Activated CD4-positive, CD25-positive, alpha-beta regulatory T cell (primary cell): ENCODE measurements at regions not wholly inside any gene's neighbourhood (a gene's known extent, or its start where the extent isn't known, plus 50 kb on each side); places are given as distances from the start of the nearest gene placed in this dataset.

Experiments
- DNase-seq, 4 experiments: peaks; one replicate each; lab custom pipeline; 2025; lab: John Stamatoyannopoulos, UW

DNA sequence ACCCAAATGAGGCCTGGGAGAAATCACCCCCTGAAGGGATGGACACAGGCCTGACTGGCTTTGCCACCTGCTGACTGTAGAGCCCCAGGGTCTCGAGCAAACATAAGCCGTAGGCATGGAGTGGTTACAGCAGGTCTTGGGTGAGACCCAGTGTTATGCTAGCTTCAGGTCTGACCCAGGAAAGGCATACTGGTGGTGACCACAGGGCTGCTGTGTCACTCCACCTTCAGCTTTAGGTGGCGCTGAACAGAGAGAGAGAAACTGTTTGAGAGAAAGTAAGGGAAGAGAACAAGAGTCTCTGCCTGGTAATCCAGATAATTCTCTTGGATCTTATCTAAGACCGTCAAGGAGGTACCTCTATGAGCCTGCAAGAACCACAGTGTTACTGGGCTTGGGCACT lies 1544.2 kb upstream of the TMEFF2 start:
- no peak for DNase-seq

DNA sequence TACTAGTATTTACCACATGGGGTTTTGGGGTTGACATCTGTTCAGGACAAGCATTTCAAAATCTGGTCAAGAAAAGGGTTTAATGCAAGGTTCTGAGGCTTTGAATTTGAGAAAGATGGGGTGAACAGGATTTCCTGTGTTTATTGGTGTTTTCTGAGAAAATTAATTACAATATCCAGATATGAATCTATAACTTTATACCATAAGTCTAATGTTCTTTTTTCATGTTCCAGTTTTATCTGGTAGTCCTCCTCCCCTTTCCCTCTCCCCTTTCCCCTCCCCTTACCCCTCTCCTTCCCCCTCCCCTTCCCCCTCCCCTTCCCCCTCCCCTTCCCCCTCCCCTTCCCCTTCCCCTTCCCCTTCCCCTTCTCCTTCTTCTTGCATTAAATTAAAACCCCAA lies 1518.2 kb upstream of the TMEFF2 start:
- no peak for DNase-seq

DNA sequence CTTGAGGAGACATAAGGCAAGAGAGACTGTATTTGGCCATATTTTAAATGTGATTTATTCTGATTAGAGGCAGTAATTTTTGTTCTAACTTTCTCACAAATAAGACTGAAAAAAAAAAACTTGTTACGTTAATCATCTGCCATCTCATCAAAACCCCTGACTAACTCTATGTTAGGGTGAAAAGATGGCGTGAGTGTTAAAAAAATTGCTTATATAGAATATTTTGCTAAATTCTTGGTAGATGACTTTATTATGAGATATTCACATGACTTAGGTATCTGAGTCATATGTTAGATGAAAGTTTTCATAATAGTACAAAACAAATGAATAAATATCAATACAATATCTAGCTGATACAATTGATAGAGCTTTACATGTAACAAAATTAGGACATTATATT lies 1508.7 kb upstream of the TMEFF2 start:
- no peak for DNase-seq

DNA sequence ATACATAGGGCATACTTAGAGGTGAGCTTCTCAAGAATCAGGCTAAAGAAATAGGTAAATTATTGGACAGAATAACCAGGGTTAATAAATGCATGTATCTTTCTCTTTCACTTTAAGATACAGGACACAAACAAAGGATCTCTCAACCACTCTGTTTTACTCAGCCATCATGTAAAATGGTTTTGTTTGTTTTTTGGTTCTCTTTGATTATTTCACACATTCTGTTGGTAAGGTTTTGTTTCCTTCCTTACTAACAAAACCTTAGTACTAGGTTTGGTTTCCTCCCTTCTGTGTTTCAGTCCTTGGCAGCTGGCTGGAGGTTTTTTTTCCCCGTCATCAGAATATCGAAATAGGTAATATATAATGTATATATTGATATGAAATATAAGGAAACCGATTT lies 1506.8 kb upstream of the TMEFF2 start:
- no peak for DNase-seq

DNA sequence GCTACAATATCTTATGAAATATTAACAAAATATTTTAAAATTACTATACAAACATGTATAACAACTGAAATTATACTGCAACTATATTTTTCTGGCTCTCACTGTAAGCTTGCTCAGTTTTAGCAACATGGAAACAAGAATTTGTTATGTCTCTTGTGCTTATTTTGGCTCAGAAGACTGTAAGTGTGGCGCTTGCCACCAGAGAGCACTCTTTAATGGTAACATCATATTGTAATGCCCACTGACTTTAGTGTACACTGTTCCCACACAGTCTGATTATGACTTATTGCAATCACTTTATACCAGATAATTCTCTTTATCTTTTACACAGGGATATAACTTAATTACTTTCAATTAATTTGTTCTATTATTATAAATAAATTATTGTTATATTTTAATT lies 1500.6 kb upstream of the TMEFF2 start:
- DNase-seq = no peak

DNA sequence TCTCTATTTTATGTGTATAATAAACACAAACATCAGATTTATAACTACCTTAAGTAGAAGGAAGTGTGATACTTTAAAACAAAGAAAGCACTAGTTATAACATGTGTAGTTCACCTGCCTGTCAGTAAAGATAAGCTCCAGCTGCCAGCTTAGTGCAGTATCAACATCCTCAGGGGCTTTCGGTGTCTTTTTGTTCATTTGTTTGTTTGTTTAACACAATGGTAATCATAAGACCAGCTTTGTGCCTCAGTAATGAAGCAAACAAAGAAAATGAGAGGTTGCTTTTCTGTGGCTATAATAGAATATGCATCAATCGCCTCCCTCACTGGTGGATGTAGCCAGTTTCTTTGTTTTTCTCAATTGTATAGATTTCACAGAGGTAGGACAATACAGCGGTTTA lies 1499.0 kb upstream of the TMEFF2 start:
- DNase-seq = no peak

DNA sequence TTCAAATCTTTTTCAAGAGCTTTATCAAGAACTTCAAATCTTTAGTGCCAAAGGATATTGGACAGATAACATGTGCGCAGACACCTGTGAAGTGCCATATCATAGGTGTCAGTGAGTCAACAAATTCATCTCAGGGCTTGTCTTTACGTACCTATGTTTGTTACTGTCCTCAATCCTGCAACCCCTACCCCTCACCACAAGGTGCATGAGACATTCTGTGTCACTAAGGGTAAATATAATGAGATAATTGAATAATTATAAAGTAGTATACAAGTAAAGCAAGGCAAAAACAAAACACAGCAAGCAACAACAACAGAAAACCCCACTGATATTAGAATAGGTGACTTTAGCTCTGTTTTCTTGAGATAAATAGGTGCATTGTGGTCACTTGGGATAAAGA lies 1495.8 kb upstream of the TMEFF2 start:
- no peak for DNase-seq

DNA sequence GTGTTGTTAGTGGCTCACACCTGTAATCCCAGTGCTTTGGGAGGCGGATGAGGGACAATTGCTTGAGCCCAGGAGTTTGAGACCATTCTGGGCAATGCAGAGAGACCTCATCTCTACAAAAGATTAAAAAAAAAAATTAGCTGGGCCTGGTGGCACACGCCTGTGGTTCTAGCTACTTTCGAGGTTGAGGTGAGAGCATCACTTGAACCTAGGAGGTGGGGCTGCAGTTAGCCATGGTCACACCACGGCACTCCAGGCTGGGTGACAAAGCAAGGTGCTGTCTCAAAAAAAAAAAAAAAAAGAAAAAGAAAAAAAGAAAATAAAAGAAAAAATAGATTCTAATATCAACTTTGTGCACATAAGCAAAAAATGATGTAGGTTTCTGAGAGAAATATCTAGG lies 1492.5 kb upstream of the TMEFF2 start:
- no peak for DNase-seq

DNA sequence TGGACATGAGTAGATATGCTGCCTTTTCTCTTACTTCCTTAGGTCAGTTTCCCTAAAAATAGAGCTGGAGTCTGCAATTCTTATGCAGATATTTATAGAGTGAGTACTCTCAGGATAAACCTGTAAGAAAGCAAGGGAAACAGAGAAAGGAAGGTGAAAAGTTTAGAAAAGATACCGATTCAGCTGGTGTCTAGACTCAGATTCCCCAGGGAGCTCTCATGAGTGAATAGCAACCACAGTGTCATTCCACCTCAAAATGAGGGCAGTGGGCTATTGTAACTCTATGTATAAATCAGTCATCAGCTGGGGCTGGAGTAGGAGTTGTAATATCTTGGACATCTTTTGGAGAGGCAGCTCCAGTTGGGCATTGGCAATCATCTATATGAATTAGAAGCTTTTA lies 1485.1 kb upstream of the TMEFF2 start:
- no peak for DNase-seq

DNA sequence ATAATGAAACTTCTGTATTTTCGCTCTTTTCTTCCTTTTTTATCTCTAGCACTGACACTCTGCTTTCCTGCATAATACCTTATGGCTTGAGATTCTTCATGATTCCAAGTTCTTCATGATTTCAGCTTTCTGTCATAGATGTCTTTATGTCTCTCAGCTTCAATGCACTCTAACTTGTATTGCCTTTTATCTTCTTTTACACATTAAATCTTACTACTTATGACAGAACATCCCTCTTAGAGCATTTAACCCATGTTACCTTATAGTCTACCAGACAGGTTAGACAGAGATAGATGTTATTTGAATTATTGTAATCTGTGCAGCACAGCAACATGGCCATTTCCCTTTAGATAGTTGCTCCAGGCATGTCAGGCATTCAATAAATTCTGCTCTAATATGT lies 1475.7 kb upstream of the TMEFF2 start:
- DNase-seq = no peak

DNA sequence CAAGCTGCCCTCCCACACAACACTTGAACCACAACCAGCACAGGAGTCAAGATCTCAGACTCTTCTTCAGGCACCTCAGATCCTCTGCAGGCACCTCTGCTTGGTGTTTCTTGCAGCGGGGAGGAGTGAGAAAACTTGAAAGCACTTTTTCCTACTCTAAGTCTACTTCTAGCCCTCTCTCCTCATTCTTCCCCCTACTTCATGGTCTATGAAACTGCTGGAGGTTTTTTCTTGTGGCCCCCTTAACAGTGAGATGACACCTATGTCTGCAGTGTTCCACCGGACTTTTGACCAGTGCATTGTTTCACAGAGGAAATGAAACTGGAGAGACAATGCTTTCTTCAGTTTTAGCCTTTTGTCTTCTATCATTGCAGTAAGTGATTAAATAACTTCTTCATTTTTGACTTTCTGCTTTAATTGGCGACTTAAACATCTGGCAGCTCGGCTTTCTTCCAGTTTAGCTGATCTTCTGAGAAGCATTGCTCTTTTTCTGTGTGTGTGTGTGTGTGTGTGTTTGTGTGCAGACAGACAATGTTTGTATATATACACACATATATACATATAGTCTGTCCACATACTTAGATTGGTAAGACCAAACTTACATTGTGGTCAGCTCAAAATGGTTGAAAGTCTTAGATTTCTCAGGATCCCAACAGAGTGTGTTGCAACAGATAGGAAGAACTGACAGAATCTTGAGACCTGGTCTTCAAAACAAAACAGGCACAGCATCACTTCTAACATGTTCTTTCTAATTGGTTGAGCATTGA lies 1474.0 kb upstream of the TMEFF2 start:
- DNase-seq = no peak

DNA sequence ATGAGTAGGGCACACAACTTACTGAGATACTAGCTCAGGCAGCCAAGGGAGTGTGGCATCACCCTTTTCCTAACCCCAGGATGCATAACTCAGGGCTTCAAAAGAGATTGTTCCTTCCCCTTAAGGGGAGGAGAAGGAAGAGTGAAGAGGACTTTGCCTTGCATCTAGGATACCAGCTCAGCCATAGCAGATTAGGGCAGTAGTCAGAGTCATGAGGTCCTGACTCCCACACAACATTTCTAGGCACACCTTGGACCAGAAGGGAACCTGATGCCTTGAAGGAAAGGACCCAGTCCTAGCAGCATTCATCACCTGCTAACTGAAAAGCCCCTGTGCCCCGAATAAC lies 1433.2 kb upstream of the TMEFF2 start:
- no peak for DNase-seq

DNA sequence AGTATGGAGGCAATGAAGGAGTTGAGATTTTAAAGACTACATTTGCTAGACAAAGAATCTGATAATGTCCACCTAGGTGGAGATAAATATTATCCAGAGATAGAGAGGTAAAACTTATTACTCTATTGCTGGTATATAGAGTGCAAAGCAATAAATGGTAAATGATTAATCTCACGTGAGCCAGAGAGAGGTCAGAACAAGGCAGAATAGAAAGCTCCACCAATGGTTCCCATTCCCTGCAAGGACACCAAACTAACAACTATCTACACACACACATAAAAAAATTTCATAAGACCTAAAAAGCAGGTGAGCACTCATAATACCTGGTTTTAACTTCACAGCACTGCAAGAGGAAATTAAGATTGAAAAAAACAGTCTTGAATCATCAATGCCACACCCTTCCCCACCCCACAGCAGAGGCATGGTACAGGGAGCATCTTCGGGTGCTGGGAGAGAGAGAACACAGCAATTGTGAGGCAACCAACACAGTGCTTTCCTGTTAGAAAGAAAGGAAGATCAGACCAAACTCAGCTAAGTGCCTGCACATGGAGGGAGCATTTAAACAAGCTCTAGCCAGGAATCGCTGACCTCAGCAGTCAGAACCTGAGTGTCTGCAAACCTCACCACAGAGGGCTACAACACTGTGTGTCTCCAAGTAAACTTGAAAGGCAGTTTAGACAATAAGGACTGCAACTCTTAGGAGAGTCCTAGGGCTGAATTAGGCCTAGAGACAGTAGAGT lies 1432.6 kb upstream of the TMEFF2 start:
- no peak for DNase-seq

DNA sequence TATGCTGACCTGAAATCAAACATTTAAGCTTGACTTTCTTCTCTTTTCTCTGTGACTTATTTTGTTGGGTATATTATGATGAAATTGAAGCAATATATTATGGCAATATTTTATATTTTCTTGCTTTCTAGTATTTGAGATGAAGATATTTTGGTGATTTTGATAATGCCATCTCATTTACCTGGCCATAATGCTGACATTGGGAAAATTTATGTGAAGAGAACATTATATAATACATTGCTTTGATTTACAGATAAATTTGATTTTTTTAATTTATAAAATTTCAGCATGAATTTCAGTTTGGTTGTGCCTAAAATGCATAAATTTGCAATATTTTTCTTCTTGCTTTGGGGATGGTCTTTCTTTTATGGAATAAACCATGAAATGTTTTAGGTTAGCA lies 1413.7 kb upstream of the TMEFF2 start:
- no peak for DNase-seq

DNA sequence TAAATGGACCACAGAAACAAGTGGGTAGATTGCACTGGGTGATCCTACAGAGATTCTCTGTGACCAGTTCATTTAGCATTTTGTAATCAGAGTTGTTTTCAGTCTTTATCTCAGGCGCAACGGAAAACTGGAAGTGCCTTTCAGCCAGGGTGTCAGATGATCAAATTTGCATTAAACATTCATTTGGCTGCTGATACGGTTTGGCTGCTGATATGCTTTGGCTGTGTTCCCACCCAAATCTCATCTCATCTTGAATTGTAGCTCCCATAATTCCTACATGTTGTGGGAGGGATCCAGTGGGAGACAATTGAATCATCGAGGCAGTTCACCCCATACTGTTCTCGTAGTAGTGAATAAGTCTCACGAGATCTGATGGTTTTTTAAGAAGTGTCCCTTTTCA lies 1396.1 kb upstream of the TMEFF2 start:
- no peak for DNase-seq

DNA sequence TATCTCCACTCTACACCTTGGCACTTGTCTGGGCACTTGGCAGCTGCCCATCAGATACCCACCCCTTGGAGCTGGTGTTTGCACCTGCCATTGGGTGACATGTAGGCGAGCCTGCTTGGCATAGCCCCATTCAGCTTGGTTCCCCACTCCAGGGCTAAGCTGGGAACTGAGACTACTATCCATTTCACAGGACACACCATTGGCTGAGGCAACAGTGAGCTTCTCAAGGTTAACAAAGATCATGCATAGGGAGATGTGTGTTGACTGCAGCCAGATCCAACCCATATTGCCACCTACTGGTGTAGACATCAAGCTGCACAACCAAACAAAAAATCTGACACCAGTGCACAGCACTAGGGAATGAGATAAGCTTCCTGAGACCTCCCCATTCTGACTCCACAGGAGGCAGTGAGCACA lies 1389.8 kb upstream of the TMEFF2 start:
- no peak for DNase-seq

DNA sequence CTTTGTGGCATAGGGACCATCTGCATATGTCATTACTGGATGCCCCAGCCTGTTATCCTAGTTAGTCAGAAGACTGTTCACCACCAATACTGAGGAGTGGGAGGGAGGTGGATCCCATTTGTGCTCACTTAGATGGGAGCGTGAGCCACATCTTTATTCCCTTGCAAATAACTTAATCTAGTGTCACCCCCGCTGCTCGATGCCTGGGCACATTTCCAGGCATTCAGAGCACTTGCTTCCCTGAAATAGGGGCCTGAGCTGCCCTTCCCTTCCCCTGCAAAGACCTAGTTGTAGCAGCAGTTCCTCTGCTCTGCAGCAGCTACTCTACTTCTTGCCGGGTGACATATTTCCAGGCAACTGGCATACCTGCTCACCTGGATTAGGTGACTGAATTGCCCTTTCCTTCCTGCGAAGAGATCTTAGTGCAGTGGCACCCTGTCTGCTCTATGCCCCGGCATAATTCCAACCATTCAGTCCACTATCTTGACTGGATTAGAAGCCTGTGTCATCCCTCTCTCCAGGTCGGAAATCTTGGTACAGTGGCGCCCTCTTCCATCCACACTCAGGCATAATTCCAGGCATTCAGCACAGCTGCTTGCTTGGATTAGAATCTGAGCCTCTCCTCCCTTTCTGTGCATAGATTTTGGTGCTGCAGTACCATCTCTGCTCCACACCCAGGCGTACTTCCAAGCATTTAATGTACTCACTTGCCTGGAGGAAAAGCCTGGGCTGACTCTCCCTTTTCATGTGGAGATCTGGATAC lies 1389.1 kb upstream of the TMEFF2 start:
- DNase-seq = no peak

DNA sequence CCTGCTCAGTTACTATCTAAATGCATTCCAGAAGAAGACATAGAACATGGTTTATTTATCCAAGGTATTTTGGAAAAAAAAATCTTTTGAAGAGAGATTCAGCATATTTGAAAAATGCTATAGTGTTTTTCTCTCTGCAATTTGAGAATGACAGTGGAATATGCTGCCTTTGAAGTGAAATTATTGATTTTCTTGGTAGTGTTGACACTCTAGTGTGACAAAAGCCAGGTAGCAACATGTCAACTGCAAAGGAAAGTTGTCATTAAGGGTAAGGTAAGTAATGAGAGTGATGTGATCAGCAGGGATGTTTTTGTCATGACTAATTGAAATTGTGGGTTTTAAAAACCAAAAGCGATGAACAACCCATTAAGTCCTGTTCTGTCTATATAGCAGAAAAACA lies 1387.1 kb upstream of the TMEFF2 start:
- no peak for DNase-seq

DNA sequence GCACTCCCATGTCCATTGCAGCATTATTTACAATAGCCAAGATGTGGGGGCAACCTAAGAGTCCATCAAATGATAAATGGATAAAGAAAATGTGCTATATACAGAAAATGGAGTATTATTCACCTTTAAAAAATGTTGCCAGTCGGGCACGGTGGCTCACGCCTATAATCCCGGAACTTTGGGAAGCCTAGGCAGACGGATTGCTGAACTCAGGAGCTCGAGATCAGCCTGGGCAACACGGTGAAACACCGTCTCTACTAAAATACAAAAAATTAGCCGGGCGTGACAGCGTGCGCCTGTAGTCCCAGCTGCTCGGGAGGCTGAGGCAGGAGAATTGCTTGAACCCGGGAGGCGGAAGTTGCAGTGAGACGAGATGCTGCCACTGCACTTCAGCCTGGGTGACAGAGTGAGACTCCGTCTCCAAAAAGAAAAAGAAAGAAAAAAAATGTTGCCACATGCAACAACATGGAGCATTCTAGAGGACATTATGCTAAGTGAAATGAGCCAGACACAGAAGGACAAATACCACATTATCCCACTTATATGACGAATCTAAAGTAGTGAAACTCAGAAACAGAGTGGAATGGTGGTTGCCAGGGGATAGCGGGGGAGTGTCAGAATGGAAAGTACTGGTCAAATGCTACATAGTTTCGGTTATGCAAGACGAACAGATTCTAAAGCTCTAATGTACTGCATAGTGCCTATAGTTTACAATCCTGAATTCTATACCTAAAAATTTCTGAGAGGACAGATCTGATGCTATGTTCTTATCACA lies 1385.6 kb upstream of the TMEFF2 start:
- no peak for DNase-seq

DNA sequence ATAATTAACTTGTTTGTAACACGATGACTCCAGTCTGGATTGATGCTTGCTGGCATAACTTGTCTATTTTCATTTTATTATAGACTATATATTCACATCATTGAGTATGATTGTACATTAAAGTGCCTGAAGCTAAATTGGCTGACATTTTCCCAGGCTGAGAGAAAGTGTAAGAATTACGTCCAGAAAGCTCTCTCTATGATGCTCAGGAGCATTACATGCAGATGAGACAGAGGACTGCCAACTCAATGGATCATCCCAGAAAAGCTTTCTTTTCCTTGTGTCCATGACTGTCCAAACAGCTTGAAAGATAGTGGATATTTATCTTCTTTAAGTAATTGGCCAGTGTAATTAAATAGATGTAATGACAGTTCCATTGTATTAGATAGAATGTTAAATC lies 1372.2 kb upstream of the TMEFF2 start:
- DNase-seq = no peak

DNA sequence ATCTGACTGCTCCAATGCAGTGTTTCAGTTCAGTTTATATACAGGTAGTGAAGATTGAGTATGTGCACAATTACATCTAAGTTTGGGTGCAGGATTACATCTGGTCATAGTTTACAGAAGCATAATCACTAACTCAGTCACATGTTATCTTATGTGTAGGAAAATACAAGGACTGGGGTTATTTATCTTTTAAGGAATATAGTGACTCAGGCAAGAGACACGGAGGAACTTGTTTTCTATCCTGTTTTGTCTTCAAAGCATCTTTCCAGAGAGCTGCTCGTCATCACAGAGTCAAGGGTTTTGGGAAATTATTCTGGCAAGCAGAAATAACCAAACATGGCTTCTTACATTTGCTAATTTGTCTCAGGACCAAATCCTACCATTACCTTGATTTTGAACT lies 1371.5 kb upstream of the TMEFF2 start:
- no peak for DNase-seq

DNA sequence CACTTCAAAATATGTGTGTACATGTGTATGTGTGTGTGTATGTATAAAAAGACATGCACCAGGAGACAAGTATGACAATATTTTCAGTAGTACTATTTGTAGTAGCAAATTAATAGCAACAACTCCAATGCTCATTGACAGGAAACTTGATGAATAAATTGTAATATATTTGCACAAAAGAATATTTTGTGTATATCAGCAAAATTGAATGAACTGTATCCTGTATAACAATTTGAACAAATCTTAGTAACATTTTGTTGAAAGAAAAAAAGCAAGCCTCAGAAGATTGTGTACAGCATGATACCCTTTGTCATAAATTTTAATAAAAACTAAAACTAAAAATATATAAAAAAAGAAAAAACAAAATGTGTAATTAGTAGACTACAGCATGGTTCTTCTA lies 1367.3 kb upstream of the TMEFF2 start:
- no peak for DNase-seq
